Neural progenitor cell (in vitro differentiated cells): ENCODE measurements at regions not wholly inside any gene's neighbourhood (a gene's known extent, or its start where the extent isn't known, plus 50 kb on each side); places are given as distances from the start of the nearest gene placed in this dataset.

Experiments used
- DNase-seq: peaks from one replicate; pipeline ENCODE4 v3.0.0-alpha.2; 2016; ENCODE audit warnings: low spot score
- H2AFZ ChIP-seq: fragments of 200-600 bp; sonication (generic); replicated peaks from 2 replicates; pipeline ENCODE4 v1.6.1; 2016; ENCODE audit warnings: antibody characterized with exemption
- H3F3A ChIP-seq: fragments of 200-600 bp; sonication (generic); 2 replicates; pipeline ENCODE4 v1.6.1; 2016; ENCODE audit warnings: antibody characterized with exemption, low read depth
- H3K27ac ChIP-seq: fragments of 200-600 bp; sonication (generic); 2 replicates; pipeline ENCODE4 v1.5.1; 2016; ENCODE audit warnings: mild to moderate bottlenecking
- H3K27me3 ChIP-seq: fragments of 200-600 bp; sonication (generic); 2 replicates; pipeline ENCODE4 v1.6.1; 2016; ENCODE audit warnings: mild to moderate bottlenecking, moderate library complexity
- H3K36me3 ChIP-seq: fragments of 200-600 bp; sonication (generic); 2 replicates; pipeline ENCODE4 v1.5.1; 2016
- H3K4me1 ChIP-seq: fragments of 200-600 bp; sonication (generic); 2 replicates; pipeline ENCODE4 v1.6.1; 2016; ENCODE audit warnings: mixed run types
- H3K4me2 ChIP-seq: fragments of 200-600 bp; sonication (generic); 2 replicates; pipeline ENCODE4 v1.6.1; 2016
- H3K4me3 ChIP-seq: fragments of 200-600 bp; sonication (generic); 2 replicates; pipeline ENCODE4 v1.5.1; 2016
- H3K79me2 ChIP-seq: fragments of 200-600 bp; sonication (generic); 2 replicates; pipeline ENCODE4 v1.6.1; 2016; ENCODE audit warnings: low read depth
- H3K9ac ChIP-seq: fragments of 200-600 bp; sonication (generic); 2 replicates; pipeline ENCODE4 v1.6.1; 2016
- H3K9me3 ChIP-seq: fragments of 200-600 bp; sonication (generic); 2 replicates; pipeline ENCODE4 v1.5.1; 2016; ENCODE audit warnings: low read depth
- H4K20me1 ChIP-seq: fragments of 200-600 bp; sonication (generic); 2 replicates; pipeline ENCODE4 v1.6.1; 2016; ENCODE audit warnings: low read depth
- H3K27ac Mint-ChIP-seq: 3 replicates; pipeline ENCODE4 v1.8.0; 2021; ENCODE audit warnings: mixed read lengths
- H3K27me3 Mint-ChIP-seq: 2 replicates; pipeline ENCODE4 v1.8.0; 2022; ENCODE audit warnings: low read depth, mild to moderate bottlenecking, inconsistent platforms, moderate library complexity, mixed read lengths; ENCODE audit not compliant: insufficient read depth
- H3K36me3 Mint-ChIP-seq: 3 replicates; pipeline ENCODE4 v1.8.0; 2021; ENCODE audit warnings: mixed read lengths
- H3K4me1 Mint-ChIP-seq: 3 replicates; pipeline ENCODE4 v1.8.0; 2021; ENCODE audit warnings: mixed read lengths
- H3K4me3 Mint-ChIP-seq: 3 replicates; pipeline ENCODE4 v1.8.0; 2021; ENCODE audit warnings: mild to moderate bottlenecking, moderate library complexity, mixed read lengths
- H3K9me3 Mint-ChIP-seq: 3 replicates; pipeline ENCODE4 v1.8.0; 2020; ENCODE audit warnings: mixed read lengths
- CTCF ChIP-seq: fragments of 200-600 bp; sonication (generic); IDR thresholded peaks from 2 replicates; pipeline ENCODE4 v1.5.1; 2017; ENCODE audit warnings: antibody characterized with exemption, mild to moderate bottlenecking
- EZH2 ChIP-seq: fragments of 200-600 bp; sonication (generic); IDR thresholded peaks from 2 replicates; pipeline ENCODE4 v1.6.1; 2017; ENCODE audit warnings: antibody characterized with exemption, mild to moderate bottlenecking, moderate library complexity
- EZH2phosphoT487 ChIP-seq: fragments of 200-600 bp; sonication (generic); IDR thresholded peaks from 2 replicates; pipeline ENCODE4 v1.6.1; 2017; ENCODE audit warnings: antibody characterized with exemption

GRCh38 chr10:42519079-42519478 lies 119.3 kb downstream of the ZNF33B start:
- Histone ChIP-seq H3K9me3 (peaks cover 85% of the 10 kb centered on the region), H3K9ac (no peak overlapping the region), H2AFZ (no peak overlapping the region), H4K20me1 (no peaks in the 10 kb centered on the region), H3K4me2 (no peak overlapping the region), H3K27ac (no peak overlapping the region), H3K36me3 (peaks cover 36% of the 10 kb centered on the region), H3K4me1 (no peaks in the 10 kb centered on the region), H3K4me3 (no peak overlapping the region), H3K79me2 (no peaks in the 10 kb centered on the region), H3F3A (peaks cover 17% of the 10 kb centered on the region), H3K27me3 (no peaks in the 10 kb centered on the region)
- Mint-ChIP-seq H3K27ac (no peak overlapping the region), H3K27me3 (peaks cover 4% of the 10 kb centered on the region), H3K9me3 (peaks cover 87% of the 10 kb centered on the region), H3K4me3 (no peak overlapping the region), H3K4me1 (no peaks in the 10 kb centered on the region), H3K36me3 (peaks cover 58% of the 10 kb centered on the region)
- TF ChIP-seq EZH2phosphoT487 = no peak
- no peak for TF ChIP-seq EZH2
- no peak for TF ChIP-seq CTCF
- no peak for DNase-seq

- H3K4me3 Mint-ChIP-seq = no peak overlapping the region
- H3K9me3 Mint-ChIP-seq = peaks cover 73% of the 10 kb centered on the region
- Histone ChIP-seq H3K9ac (no peak overlapping the region), H3F3A (no peaks in the 10 kb centered on the region), H3K4me2 (no peak overlapping the region), H4K20me1 (no peaks in the 10 kb centered on the region), H3K9me3 (peaks cover 60% of the 10 kb centered on the region), H3K4me1 (no peaks in the 10 kb centered on the region), H3K4me3 (no peak overlapping the region), H2AFZ (no peak overlapping the region), H3K36me3 (peaks cover under 1% of the 10 kb centered on the region), H3K27ac (no peak overlapping the region), H3K27me3 (no peaks in the 10 kb centered on the region), H3K79me2 (no peaks in the 10 kb centered on the region)
- no peak for DNase-seq
- TF ChIP-seq EZH2 = no peak
- no peak for TF ChIP-seq EZH2phosphoT487
- no peak for TF ChIP-seq CTCF
- H3K27me3 Mint-ChIP-seq = no peaks in the 10 kb centered on the region
- H3K4me1 Mint-ChIP-seq = no peaks in the 10 kb centered on the region
- peaks cover 14% of the 10 kb centered on the region for H3K36me3 Mint-ChIP-seq
- H3K27ac Mint-ChIP-seq = no peak overlapping the region
Measured at GRCh38 chr10:42513921-42514320, 124.4 kb downstream of the ZNF33B start.

GRCh38 chr10:42491801-42492200 lies 146.6 kb downstream of the ZNF33B start:
- no peaks in the 10 kb centered on the region for H3F3A ChIP-seq
- H3K4me2 ChIP-seq = no peak overlapping the region
- H3K9me3 ChIP-seq = peaks cover 14% of the 10 kb centered on the region
- H3K79me2 ChIP-seq = no peaks in the 10 kb centered on the region
- no peaks in the 10 kb centered on the region for H3K27me3 Mint-ChIP-seq
- H3K36me3 ChIP-seq = no peaks in the 10 kb centered on the region
- H3K9ac ChIP-seq = no peak overlapping the region
- no peak overlapping the region for H3K27ac Mint-ChIP-seq
- no peaks in the 10 kb centered on the region for H3K4me1 ChIP-seq
- H3K9me3 Mint-ChIP-seq = peaks cover 34% of the 10 kb centered on the region
- no peak overlapping the region for H2AFZ ChIP-seq
- H3K4me1 Mint-ChIP-seq = no peaks in the 10 kb centered on the region
- H3K36me3 Mint-ChIP-seq = no peaks in the 10 kb centered on the region
- TF ChIP-seq CTCF = no peak
- TF ChIP-seq EZH2phosphoT487 = no peak
- DNase-seq = no peak
- no peaks in the 10 kb centered on the region for H3K27me3 ChIP-seq
- no peaks in the 10 kb centered on the region for H4K20me1 ChIP-seq
- no peak overlapping the region for H3K4me3 ChIP-seq
- H3K4me3 Mint-ChIP-seq = no peak overlapping the region
- no peak overlapping the region for H3K27ac ChIP-seq
